HPDE6-E6E7 (cell line): ENCODE measurements at regions not wholly inside any gene's neighbourhood (a gene's known extent, or its start where the extent isn't known, plus 50 kb on each side); places are given as distances from the start of the nearest gene placed in this dataset.

Experiments used
- DNase-seq: peaks from one replicate; pipeline ENCODE4 v3.0.0; 2011; ENCODE audit warnings: missing footprints; ENCODE audit errors: extremely low spot score

DNA sequence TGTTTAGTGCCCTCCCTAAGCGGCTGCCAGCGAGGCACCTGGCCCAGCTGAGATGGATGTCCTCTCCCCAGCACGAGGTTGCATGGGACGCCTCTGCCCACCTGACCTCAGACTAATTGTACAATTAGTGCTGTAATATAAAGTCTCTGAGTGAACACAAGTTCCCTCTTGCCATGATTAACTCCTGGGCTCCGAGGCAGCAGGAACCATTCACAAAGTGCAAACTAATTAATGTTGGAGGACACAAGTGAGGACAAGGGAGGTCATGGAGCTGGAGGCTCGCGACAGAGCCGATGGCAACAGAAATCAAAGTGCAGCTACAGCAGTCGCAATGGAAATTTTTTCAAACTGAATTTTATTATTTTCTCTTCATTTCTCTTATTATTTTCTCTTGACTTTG is 156.6 kb upstream of the ADARB2 start:
- DNase-seq: no peak

DNA sequence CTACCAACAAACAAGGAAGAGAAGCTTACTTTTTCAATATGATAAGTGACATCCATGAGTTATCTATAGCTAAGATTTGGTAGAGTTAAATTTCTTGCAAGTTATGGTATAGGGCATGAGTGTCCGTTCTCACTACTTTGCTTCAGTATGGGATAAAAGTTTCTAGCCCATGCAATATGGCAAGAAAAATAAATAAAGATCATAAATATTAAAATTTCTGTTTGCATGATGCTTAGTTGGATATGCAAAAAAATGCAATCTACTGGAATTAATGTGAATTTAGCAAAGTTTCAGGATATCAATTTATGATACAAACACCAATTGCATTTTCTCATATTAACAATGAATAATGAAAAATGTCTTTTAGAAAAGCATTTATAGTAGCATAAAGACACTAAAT is 148.7 kb upstream of the ADARB2 start:
- no peak for DNase-seq

DNA sequence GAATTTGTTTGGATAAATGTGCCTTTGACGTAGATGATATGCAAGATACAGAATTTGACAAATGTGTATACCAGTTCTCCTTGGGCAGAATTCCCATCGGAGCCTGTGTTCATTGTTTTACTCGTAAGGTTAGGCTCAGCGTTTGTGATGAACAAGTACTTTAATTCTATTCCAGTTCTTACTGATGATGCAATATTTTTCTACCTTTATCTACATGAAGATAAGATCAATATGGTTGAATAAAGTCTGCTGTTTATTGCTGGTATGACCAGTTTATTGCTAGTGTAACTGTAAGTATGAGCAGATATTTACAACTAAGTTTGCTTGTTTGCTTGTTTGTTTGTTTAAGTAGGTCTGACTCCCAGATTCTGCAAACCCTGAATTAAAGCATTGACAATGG is 145.4 kb upstream of the ADARB2 start:
- no peak for DNase-seq

DNA sequence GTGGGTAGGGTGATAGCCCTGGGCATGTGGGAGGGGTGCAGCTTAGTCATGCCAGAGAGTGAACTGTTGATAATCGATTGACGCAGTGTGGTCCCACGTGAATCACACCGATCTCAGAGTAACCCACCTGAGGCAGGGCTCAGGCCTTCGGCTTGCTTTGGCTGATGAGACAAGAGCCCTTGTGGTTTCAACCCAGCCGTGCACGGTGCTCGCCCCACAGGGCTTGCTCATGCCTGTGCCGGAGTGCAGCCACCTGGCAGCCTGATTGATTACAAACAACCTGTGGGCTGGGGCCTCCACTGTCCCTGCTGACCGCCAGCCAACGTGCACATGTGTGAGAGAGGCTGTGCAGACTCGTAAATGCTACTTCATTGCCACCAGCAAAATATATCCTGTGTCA is 144.9 kb upstream of the ADARB2 start:
- DNase-seq: no peak

DNA sequence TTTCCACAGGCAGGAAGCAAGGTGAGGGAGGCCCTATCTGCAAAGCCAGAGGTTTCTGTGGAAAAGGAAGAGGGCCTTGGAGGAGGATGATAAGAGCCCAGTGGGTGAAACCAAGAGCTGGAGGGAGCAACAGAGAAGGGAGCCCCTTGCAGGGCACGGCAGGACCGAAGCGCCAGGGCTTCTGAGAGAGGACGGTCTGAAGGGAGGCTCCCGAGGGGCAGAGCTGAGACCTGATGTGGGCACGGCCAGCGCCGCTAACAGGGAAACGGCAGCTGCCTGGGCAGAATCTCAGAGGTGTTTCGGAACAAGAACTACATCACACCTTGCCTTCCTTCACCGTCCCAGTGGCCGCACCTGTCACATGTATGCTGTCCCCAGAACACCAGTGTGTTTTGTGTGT is 144.3 kb upstream of the ADARB2 start:
- no peak for DNase-seq

DNA sequence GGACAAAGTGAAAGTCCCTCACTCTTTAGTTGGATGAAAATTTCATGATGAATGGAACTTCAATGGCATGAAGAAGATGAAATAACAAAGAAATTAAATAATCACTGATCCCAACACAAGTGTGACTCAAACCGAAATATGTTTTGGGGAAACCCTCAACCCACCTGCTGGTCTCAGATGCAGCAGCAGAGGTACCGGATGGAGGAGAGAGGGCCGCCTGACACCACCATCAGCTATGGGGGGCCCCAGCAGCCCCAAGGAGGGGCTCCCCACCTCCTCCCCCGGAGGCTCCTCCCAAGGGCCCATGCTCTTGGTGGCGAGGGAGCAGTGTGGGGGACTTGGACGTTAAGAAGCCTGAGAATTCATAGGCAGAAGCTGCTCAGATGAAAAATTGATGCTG is 137.2 kb upstream of the ADARB2 start:
- no peak for DNase-seq

DNA sequence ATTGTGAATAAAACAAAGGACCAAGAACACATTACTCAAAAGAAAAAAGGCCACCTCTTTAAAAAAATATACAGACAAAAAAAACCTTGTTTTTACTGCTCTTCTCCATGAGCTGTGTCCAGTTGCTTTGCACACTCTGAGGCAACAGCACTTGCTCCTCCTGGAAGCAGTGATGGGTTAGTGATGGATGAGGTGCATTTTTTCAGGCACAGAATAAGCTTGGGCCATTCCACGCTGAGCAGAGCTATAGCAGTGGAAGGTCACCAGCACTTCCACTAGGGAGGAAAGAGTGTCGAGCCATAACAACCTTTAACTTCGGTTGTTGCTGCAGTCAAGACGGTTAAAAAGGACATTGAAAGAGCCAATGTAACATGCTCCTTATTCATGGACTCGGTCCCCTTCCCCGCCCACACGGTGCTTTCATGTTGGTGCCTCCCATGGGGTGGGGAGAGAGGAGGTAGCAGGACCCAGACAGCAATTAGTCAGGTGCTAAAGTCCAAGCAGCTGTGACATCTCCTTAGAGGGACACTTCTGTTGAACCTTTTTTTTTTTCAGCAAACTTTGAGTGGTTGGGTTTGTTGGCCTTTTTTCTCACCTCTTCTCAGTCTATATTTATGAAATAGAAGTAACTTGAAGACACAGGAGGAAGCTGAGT is 136.5 kb upstream of the ADARB2 start:
- DNase-seq: no peak

DNA sequence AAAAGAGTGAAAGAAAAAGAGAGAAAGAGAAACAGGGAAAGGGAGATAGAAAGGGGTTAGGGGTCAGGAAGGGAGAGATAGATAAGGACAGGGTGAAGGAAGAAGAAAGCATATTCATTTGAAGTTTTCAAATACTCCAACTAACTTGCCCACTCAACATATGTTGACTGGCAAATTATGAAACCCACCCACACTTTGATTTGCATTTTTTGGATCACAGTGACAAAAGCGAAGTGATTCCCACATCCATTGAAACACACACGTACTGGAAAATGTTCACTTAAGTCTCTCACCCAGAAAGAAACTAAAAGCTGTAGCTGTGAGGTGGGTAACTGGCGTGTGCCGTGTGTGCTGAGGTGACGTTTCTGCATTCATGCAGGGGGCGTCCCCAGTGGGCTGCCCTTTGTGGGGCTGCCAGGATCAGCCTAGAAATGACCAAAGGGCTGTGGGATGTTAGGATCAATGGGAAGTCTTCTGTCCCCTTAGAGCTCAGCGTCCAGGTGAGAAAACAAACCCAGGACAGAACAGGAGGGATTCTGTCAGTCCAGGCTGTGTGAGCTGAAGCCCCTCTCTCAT is 134.9 kb upstream of the ADARB2 start:
- DNase-seq: no peak

DNA sequence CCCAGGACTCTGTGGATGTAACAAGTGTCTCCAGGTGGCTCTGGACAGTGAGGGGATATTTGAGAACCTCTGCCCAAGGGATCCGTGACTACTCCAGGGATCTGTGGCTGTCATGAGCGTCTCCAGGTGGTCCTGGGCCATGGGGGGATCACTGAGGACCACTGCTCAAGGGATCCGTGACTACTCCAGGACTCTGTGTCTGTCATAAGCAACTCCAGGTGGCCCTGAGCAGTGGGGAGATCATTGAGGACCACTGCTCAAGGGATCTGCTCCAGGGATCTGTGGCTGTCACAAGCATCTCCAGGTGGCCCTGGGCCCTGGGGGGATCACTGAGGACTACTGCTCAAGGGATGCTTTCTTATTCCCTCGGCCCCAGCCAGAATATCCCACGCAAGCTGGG is 133.2 kb upstream of the ADARB2 start:
- DNase-seq: no peak

DNA sequence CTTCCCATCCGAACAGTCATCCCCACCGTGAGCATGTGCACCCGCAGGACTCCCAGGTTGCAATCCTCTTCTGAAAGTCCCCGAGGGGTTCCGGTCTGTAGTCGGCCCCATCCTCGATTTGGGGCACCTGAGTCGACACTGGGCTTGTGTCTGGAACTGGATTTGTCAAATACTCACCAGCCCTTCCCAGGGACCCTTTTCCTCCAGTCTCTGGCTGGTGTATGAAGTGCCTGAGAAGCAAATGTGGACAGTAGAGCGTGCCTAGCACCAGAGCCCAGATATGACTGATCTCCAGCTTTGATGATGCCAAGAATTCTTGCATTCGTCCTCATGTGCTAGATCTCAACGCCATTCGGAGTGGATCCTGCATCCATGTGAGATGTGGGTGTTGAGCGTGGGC is 132.5 kb upstream of the ADARB2 start:
- DNase-seq: no peak

DNA sequence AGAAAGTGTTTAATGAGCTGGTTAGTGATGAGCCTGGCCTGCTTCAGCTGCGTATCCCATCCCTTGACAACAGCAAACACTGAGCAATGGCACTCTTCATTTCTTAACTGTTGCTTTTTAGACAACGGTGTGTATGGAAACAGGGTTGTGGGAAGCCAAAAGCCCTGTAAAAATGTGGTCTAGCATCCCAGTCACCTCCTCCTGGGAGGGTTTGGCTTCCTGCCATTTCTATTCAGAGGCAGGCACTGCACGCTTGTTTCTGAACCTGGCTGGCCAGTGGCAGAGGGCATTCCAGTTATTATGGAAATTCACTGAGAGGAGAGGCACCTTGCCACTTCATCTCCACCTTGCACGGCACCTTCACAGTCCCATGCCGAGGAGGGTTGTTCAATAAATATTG is 123.0 kb upstream of the ADARB2 start:
- no peak for DNase-seq

DNA sequence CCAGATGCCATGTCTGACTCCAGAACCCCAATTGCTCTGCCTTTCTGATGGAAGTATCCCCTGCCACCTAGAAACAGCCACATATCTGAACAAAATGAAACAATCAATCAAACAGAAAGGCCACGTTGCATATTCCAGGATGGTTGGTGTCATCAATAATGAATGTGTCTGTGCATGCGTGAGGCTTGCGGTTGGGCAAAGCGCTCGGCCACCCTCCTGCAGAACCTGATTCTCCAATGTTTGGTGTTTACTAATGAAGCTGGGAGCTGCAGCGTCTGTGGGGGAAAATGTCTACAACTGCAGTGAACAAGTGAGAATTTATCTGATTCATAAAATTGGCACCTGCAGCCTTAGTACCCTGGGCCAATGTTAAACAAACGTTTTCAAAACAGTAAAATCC is 121.2 kb upstream of the ADARB2 start:
- no peak for DNase-seq

DNA sequence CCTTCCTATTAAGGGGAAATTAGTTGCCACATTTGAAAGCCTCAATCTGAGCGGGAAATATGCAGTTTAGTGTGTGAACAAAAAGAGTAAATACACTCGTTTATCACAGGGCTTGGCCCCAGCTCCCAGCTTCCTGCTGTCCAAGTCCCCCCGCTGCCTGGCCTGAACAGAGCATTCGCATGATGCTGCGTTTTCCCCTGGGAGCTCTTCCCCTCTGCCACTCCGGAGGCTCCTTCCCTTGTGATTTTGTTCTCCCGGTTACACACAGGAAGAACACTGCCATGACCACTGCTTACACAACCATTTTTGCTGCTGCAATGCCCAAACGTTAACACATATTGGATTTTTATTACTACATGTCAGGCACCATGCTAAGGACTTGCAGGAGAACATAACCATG is 120.7 kb upstream of the ADARB2 start:
- no peak for DNase-seq

DNA sequence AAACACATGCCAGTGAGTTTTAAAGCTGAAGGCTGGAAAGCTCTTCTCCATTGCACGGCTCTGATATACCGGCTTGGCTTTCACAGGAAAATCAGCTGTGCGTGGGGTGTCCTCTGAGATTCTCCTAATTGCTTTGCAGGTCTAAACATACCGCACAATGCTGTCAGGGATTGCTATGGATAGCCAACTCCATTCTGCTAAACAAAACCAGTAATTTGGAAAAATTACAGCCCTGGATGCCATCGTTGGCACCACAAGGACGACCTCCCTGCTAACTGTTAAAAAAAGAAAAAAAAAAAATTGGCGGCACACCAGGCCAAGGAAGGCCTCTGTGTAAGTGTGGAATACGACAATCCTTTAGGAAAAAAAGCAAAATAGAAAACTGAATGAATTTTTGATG is 118.6 kb upstream of the ADARB2 start:
- no peak for DNase-seq

DNA sequence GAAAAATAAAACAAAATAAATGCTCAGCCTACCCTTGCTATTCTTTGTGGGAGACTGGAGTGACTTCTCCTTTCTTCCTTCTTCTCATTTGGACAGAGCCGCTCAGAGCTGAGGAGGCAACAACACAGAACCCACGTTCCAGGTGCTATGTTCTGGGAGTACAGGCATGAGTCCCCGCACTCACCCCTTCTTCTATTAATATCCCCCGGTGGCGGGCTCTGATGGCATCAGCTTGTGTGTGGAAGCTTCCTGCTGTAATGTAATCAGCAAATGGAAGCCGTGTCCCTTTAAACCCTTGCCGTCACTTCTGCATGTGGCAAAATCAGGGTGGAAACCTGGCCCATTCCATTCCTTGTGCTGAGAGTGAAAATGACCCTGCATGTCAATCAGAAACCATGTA is 116.9 kb upstream of the ADARB2 start:
- DNase-seq: no peak

DNA sequence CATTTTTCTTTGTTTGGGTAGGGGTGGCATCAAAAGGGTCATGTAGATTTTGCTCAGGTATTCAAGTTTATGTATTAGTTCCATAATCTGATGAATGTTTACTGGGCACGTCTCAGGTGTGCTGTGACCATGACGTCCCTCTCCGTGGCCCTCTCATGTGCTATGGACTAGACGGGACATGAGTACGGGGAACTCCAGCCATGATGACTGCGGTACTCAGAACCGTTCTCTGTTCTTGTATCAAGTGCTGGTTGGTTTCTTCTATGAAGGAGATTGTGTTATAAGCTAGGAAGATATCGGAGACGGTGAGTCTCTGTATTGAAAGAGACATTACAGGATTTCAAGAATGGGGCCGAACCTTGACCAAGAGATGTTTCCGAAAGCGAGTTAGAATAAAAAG is 116.5 kb upstream of the ADARB2 start:
- no peak for DNase-seq

DNA sequence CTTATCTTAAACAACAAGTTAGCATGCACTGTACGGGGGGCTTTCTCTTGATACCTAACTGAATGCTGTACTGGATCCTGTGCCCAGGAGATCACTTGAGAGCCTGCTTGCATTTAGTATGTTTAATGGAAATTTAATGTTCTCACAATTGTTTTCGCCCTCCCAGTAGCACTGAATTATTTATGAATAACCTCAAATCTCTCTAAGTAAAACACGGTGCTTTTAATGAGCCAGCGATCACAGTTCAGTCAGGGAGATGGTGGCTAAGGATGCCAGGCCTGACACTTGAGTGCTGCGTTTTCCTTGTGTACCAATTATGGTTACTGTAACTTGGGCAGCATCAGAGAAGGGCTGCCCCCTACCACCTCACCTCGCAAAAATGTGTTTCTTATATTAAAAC is 115.5 kb upstream of the ADARB2 start:
- no peak for DNase-seq

DNA sequence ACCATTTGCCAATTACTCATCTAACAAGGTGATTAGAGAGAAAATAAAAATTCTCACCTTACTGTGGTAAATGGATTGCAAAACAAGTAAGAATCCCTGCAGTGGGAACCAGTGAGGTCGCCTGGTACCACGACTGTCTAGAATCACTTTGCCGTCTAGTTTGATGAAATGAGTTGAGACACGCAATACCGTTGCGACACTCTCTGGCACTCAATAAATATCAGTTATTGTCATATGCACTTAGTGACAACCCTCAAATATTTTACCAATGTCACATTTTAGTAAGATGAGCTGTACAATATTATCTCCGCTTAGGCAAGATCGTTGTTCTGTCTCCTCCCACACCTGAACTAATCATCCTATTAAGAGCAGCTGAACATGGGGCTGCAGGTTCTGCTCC is 114.4 kb upstream of the ADARB2 start:
- DNase-seq: no peak

DNA sequence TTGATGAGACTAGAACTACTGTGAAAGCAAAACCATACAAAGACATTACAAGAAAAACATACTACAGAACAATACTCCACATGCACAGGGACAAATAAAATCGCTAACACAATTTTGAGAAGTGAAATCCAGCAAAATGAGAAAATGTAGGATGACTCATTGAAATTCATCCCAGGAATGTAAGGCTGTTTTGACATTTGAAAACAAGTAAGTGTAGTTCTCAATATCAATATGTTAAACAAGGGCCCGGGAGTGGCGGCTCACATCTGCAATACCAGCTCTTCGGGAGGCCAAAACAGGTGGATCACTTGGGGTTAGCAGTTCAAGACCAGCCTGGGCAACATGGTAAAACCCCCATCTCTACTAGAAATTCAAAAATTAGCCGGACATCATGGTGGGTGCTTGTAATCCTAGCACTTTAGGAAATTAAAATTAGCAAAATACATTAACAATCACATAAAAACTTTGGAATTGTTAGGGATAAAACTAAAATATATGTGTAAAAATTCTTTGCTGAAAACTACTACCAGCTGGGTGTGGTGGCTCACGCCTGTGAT is 113.7 kb upstream of the ADARB2 start:
- no peak for DNase-seq

DNA sequence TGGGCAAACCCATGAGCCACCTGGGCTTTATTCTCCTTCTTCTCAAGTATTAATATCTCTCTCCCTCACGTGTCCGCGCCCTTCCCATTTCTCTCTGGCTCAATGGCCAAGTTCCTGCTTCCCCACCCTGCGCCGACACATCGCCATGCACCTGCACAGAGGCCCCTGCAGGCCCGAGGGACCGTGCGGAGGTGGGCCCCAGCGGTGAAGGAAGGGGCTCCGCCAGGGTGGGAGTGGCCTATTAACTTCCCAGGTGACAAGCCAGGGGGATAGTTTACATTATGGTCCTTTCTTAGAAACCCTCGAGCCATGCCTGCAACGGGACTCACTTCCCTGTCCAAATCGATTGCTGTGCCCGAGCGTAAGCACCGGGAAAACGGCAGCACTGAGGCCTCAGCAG is 110.0 kb upstream of the ADARB2 start:
- DNase-seq: no peak

DNA sequence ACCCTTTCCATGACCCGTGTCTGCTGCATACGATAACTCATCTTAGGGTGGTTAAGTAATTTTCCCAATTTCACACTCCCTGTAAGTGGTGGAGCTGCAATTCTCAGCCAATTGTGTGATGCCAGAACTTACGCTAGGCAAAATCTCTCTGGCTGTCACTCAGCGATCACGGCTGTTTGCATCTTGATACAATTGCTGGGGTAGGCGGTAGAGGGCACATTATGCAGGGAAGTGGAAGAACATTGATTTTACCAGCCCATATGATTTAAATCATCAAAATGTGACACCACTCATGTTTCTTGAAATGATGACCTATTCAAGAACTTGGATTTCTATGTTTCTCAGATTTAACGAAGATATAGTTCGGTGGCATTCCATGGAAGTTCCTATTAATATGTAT is 108.7 kb upstream of the ADARB2 start:
- no peak for DNase-seq

DNA sequence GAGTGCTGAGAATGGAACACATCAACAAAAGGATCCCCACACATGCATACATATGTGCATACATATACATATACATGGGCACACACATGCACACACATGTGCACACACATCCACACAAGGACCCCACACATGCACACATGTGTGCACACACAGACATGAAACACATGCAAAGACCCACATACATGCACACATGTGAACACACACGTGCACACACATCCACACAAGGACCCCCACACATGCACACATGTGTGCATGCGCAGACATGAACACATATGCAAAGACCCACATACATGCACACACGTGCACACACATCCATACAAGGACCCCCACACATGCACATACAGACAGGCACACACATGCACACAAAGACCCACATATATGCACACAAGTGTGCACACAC is 104.4 kb upstream of the ADARB2 start:
- no peak for DNase-seq

DNA sequence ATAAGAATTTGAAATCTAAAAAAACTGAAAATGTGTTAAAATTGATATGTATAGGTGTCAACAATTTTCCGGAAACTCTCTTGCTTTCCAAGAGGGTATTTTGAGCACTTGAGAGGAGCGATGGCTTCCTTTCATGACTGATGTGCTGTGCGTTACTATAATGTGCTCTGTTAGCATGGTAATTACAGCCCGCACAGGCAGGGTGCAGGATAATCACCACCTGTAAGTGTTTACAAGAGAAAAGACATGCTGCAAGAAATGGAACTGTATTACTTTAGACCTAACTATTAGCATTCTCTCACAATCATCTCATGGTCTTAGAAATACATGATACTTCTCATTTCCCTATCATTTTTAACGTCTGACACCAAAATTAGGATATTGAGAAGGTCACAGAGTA is 92.4 kb upstream of the ADARB2 start:
- no peak for DNase-seq

DNA sequence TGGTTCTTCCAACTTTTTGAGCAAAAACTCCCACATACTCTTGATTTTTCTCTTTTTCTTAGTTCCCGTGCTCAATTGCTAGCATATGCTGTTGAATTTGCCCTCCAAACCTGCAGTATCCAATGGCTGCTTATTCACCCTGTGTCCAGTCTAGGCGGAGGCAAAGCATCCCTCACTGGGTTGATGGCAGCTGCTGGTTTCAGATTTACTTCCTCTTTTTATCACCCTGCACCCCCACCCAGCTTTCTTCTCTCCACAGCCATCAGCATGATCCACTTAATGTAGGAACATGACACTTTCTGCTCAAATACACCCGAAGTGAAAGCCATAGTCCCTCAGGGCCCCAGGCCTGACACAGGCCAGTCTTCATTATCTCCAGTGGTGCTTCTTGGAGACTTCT is 87.6 kb upstream of the ADARB2 start:
- DNase-seq: no peak
